GM18511 (cell line): ENCODE measurements at regions not wholly inside any gene's neighbourhood (a gene's known extent, or its start where the extent isn't known, plus 50 kb on each side); places are given as distances from the start of the nearest gene placed in this dataset.

Experiments
- ATAC-seq: cut with Tn5 transposase; IDR thresholded peaks from one replicate; pipeline ENCODE4 v1.9.1; 2021; ENCODE audit warnings: mild to moderate bottlenecking, moderate library complexity; ENCODE audit not compliant: unreplicated experiment

GRCh38 chr1:98428864-98429263 is 232.7 kb upstream of the SNX7 start:
- ATAC-seq = no peak

GRCh38 chr1:98427664-98428063 is 233.9 kb upstream of the SNX7 start:
- ATAC-seq = no peak

DNA sequence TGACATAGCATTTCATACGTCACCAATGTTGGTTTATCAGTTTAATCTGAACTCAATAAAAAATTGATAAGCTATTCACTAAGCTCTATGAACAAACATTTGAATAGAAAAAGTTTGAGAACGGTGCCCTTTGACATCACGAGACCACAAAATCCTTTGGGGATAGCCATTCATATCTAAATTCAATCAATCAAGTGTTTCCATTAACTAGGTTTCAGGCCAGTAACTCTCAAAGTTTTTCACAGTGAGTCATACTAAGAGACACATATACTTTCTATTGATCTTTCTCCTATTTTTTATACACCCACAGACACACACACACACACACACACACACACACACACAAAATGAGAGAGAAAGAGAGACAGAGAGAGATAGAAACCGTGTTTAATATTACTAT is 235.4 kb upstream of the SNX7 start:
- ATAC-seq = no peak

- ATAC-seq = no peak
Measured at GRCh38 chr1:98422816-98423215, 238.7 kb upstream of the SNX7 start.

DNA sequence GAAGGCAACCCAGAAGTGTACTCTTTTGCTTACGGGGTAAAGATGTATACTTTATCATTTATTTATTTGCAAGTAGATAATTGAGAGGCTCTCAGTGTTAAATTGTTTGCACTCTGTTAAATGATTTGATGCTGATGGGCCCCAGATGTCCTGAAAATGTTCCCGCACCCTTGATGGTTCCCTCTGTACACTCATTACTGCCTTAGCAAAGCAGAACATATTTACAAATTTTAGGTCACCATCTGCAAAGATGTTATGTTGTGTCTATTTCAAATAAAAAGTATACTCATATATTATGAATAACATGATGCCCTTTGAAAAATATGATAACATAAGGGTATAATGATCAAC is 240.5 kb upstream of the SNX7 start:
- ATAC-seq = no peak

DNA sequence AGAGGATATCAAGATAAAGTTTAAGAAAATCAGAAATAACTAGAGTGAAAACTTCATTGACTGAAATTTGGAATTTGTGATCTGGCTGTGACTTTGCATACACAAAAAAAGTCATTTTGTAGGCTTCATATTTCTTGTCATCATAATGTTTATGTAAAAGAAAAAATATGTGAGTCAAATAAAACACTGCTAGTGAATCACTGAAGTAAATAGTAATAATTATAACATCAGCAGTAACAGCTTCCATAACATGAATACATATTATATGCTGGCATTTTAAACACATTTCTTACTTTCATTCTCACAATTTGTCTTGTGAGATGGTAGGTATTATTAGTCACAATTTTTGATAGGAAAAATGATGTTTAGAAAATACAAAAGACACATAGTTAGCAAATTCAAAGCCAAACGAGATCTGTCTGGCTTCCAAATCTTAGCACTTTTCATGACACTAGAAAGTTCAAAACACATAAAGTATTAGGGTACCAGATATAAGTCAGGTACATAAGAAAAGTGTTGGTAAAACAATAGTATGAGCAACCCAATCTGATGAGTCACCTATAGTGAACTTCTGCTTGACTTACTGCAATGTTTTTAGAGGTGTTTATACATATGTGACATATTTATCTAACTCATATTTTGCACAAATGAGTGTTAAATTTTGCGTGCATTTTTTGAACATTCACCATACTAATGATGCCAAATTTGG is 241.0 kb upstream of the SNX7 start:
- ATAC-seq = no peak

GRCh38 chr1:98417820-98418219 is 243.7 kb upstream of the SNX7 start:
- ATAC-seq = no peak

GRCh38 chr1:98410082-98410481 is 251.4 kb upstream of the SNX7 start:
- ATAC-seq = no peak

- no peak for ATAC-seq
Measured at GRCh38 chr1:98406352-98407088, 255.0 kb upstream of the SNX7 start.

DNA sequence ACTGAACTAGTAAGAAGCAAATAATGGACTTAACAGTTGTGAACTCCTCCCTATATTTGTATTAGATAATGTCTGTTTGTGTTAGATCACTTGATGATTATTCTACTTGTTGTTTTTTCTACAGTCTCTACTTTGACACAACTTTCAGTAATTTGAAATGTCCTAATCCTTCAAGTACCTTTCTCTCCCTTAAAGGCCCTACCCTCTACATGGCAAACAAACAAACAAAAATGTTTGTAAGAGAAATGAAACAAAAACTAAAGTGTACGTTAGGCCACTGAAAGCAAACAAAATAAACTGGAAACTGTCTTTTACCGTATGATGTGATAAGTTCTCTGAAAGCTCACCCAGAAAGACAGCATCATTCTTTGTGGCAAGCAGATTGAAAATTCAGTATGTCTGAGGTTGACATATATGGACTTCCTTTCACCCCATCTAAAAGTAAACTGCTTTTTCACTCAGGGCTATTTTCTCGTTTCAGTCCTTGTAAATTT is 255.9 kb upstream of the SNX7 start:
- ATAC-seq = no peak

DNA sequence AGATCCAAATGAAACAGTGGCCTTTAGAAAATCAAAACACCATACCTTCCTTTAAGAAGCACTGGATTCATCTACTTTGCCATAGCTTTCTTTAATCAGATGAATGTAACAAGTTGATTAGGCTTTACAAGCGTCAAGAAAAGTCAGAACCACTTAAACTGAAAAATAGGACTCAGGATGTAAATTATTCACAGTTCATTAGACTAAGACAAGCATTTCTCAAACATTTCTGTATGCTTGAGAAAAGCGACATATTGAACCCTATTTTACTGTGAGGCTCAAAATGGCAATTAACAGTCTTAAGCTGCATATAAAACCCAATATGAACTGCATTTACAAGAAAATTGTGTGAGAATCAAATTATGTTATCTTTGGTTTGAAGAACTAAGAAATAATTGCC is 256.7 kb upstream of the SNX7 start:
- no peak for ATAC-seq

- no peak for ATAC-seq
Measured at GRCh38 chr1:98403963-98404480, 257.5 kb upstream of the SNX7 start.

GRCh38 chr1:98402860-98403259 is 258.7 kb upstream of the SNX7 start:
- no peak for ATAC-seq

- no peak for ATAC-seq
Measured at GRCh38 chr1:98400446-98400845, 261.1 kb upstream of the SNX7 start.

- no peak for ATAC-seq
Measured at GRCh38 chr1:98399218-98399617, 262.3 kb upstream of the SNX7 start.

GRCh38 chr1:98398649-98399048 is 262.9 kb upstream of the SNX7 start:
- ATAC-seq = no peak

DNA sequence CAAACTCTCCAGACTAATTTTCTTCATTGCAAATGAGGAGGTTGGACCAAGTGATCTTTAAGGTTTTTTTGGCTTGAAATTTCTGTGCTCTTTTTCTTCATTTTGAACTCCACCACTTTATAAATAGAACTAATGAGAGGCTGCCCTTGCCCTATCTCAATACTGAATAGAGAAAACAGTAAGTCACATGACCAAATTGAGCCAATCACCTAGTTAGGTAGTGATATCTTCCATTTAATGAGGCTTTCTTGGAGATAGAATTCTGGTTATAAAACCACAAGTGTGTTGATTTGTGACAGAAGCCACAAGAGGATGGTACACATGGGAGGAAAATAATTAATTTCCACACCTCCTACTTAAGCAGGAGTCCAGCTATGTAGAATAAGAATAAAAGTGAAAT is 263.4 kb upstream of the SNX7 start:
- no peak for ATAC-seq

- no peak for ATAC-seq
Measured at GRCh38 chr1:98393719-98394118, 267.8 kb upstream of the SNX7 start.

GRCh38 chr1:98391175-98391574 is 270.3 kb upstream of the SNX7 start:
- no peak for ATAC-seq

- ATAC-seq = no peak
Measured at GRCh38 chr1:98389809-98390208, 271.7 kb upstream of the SNX7 start.

- ATAC-seq = no peak
Measured at GRCh38 chr1:98388441-98388840, 273.1 kb upstream of the SNX7 start.

DNA sequence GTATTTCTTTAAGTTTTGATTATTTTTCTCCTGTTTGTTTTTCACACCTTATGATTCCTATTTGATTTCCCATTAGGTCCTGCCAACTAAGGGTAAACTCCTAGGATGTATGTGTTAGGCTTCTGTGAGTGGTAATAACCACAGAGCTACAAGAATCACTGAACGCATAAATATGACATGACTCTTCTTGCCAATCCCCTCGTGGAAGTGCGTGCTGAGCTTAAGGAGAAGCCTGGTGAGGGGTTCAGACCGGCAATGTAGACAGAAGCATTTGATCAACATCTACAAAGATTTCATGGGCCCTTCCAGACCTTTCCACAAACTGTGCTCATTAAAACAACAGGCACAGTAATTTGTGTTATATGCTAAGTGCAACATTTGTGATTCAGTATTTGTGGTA is 273.8 kb upstream of the SNX7 start:
- ATAC-seq = no peak
